Breast epithelium (tissue), 3 donors: ENCODE measurements at regions not wholly inside any gene's neighbourhood (a gene's known extent, or its start where the extent isn't known, plus 50 kb on each side); places are given as distances from the start of the nearest gene placed in this dataset.

Experiments
- POLR2A ChIP-seq: fragments of 450-650 bp; IDR thresholded peaks from one replicate; pipeline ENCODE4 v1.6.1; 2016; ENCODE audit warnings: antibody characterized with exemption, mild to moderate bottlenecking, moderate library complexity
- TF ChIP-seq, protein P1 (sequence below), 3 donors: fragments of 450-650 bp; IDR thresholded peaks; one replicate each; pipeline ENCODE4 v1.5.1; 2016 to 2017; ENCODE audit warnings: antibody characterized with exemption in 3 of 3, mild to moderate bottlenecking in 3 of 3, moderate library complexity in 3 of 3

- TF ChIP-seq, protein P1, sequence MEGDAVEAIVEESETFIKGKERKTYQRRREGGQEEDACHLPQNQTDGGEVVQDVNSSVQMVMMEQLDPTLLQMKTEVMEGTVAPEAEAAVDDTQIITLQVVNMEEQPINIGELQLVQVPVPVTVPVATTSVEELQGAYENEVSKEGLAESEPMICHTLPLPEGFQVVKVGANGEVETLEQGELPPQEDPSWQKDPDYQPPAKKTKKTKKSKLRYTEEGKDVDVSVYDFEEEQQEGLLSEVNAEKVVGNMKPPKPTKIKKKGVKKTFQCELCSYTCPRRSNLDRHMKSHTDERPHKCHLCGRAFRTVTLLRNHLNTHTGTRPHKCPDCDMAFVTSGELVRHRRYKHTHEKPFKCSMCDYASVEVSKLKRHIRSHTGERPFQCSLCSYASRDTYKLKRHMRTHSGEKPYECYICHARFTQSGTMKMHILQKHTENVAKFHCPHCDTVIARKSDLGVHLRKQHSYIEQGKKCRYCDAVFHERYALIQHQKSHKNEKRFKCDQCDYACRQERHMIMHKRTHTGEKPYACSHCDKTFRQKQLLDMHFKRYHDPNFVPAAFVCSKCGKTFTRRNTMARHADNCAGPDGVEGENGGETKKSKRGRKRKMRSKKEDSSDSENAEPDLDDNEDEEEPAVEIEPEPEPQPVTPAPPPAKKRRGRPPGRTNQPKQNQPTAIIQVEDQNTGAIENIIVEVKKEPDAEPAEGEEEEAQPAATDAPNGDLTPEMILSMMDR (IDR thresholded peaks at IDR 0.05), result no peak
- TF ChIP-seq POLR2A, result no peak
These were observed 110.7 kb upstream of the IL12A start for GRCh38 chr3:159877924-159878323.
